GM23338 (cell line): ENCODE measurements at regions not wholly inside any gene's neighbourhood (a gene's known extent, or its start where the extent isn't known, plus 50 kb on each side); places are given as distances from the start of the nearest gene placed in this dataset.
"Not testable (repeated sequence)": the region's sequence is repeated elsewhere in the genome, so short reads cannot be mapped to it uniquely, and the experiment has no call there.

ENCODE experiments used
- ATAC-seq: fragments of 200-7000 bp; cut with Tn5 transposase; 3 replicates; pipeline ENCODE4 v1.9.1; 2020
- DNase-seq: peaks from one replicate; pipeline ENCODE4 v3.0.0-alpha.2; 2015; ENCODE audit warnings: low spot score
- H2AFZ ChIP-seq: fragments of 200-600 bp; sonication (generic); 2 replicates; pipeline ENCODE4 v1.8.0; 2016; ENCODE audit warnings: antibody characterized with exemption, mild to moderate bottlenecking, moderate library complexity
- H3F3A ChIP-seq: fragments of 200-600 bp; sonication (generic); replicated peaks from 2 replicates; pipeline ENCODE4 v1.8.0; 2017; ENCODE audit warnings: antibody characterized with exemption, mixed run types, low read depth
- H3K27ac ChIP-seq: fragments of 200-600 bp; sonication (generic); 2 replicates; pipeline ENCODE4 v1.6.1; 2016; ENCODE audit warnings: low read depth
- H3K27me3 ChIP-seq: fragments of 200-600 bp; sonication (generic); 2 replicates; pipeline ENCODE4 v1.8.0; 2016; ENCODE audit warnings: mild to moderate bottlenecking, mixed run types, moderate library complexity; ENCODE audit not compliant: insufficient read depth
- H3K36me3 ChIP-seq: fragments of 200-600 bp; sonication (generic); 2 replicates; pipeline ENCODE4 v1.8.0; 2016; ENCODE audit warnings: mild to moderate bottlenecking; ENCODE audit not compliant: insufficient read depth
- H3K4me1 ChIP-seq: fragments of 200-600 bp; sonication (generic); 2 replicates; pipeline ENCODE4 v1.8.0; 2016; ENCODE audit warnings: mild to moderate bottlenecking, moderate library complexity; ENCODE audit not compliant: insufficient read depth
- H3K4me2 ChIP-seq: fragments of 200-600 bp; sonication (generic); 2 replicates; pipeline ENCODE4 v1.7.1; 2017; ENCODE audit warnings: mixed run types
- H3K4me3 ChIP-seq: fragments of 200-600 bp; sonication (generic); 2 replicates; pipeline ENCODE4 v1.6.1; 2016; ENCODE audit warnings: mixed run types
- H3K79me2 ChIP-seq: fragments of 200-600 bp; sonication (generic); replicated peaks from 2 replicates; pipeline ENCODE4 v1.8.0; 2017; ENCODE audit warnings: mild to moderate bottlenecking; ENCODE audit not compliant: insufficient read depth
- H3K9me2 ChIP-seq: fragments of 200-600 bp; sonication (generic); 2 replicates; pipeline ENCODE4 v1.8.0; 2017; ENCODE audit not compliant: insufficient read depth
- H4K20me1 ChIP-seq: fragments of 200-600 bp; sonication (generic); replicated peaks from 2 replicates; pipeline ENCODE4 v1.8.0; 2017; ENCODE audit warnings: mild to moderate bottlenecking; ENCODE audit not compliant: insufficient read depth
- H3K27ac Mint-ChIP-seq: 2 replicates; pipeline ENCODE4 v1.8.0; 2020; ENCODE audit warnings: inconsistent platforms, mild to moderate bottlenecking, moderate library complexity, mixed read lengths
- H3K27me3 Mint-ChIP-seq: 3 replicates; pipeline ENCODE4 v1.8.0; 2022; ENCODE audit warnings: low read depth, mild to moderate bottlenecking, moderate library complexity, mixed read lengths, inconsistent platforms; ENCODE audit not compliant: insufficient read depth, poor library complexity
- H3K36me3 Mint-ChIP-seq: 3 replicates; pipeline ENCODE4 v1.8.0; 2021; ENCODE audit warnings: low read depth, mild to moderate bottlenecking, inconsistent platforms, moderate library complexity, mixed read lengths
- H3K4me1 Mint-ChIP-seq: 3 replicates; pipeline ENCODE4 v1.8.0; 2020; ENCODE audit warnings: mild to moderate bottlenecking, inconsistent platforms, mixed read lengths
- H3K4me3 Mint-ChIP-seq: 3 replicates; pipeline ENCODE4 v1.8.0; 2021; ENCODE audit warnings: moderate library complexity, mild to moderate bottlenecking, inconsistent platforms, mixed read lengths
- H3K9me3 Mint-ChIP-seq: 3 replicates; pipeline ENCODE4 v1.8.0; 2020; ENCODE audit warnings: moderate library complexity, mild to moderate bottlenecking, inconsistent platforms, mixed read lengths

DNA sequence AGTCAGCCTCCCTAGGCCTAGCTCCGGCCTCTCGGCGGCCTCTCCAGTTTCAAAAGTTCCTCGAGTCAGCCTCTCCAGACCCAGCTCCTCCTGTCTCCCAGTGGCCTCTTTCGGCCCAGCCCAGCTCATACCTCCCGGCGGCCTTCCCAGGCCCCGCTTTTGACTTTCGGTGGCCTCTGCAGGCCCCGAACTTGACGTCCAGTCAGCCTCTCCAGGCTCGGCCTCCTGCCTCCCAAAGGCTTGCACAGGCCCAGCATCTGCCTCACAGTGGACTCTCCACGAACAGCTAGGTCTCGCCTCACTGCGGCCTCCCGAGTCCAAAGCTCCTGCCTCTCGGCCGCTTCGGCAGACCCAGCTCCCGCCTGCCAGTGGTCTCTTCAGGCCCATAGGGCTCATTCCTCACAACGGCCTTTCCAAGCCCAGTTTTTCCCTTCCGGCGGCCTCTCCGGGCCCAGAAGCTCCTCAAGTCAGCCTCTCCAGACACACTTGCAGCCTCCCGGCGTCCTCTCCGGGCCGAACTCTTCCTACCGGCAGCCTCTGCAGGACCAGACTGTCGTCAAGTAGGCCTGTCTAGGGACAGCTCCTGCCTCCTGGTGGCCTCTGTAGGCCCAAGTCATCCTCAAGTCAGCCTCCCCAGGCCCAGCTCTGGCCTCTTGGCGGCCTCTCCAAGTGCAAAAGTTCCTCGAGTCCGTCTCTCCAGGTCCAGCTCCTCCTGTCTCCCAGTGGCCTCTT lies 249.9 kb upstream of the ZNF722 start:
- Mint-ChIP-seq H3K9me3 (peaks cover 43% of the 10 kb centered on the region), H3K36me3 (peaks cover 18% of the 10 kb centered on the region)
- not testable (repeated sequence) for H3K27me3 Mint-ChIP-seq, H3K27ac ChIP-seq, H3F3A ChIP-seq, H3K27me3 ChIP-seq, DNase-seq, H3K4me3 ChIP-seq, H3K79me2 ChIP-seq, H3K36me3 ChIP-seq, H3K9me2 ChIP-seq, H3K4me1 Mint-ChIP-seq, H3K4me3 Mint-ChIP-seq, H3K27ac Mint-ChIP-seq, ATAC-seq, H3K4me2 ChIP-seq, H2AFZ ChIP-seq, H3K4me1 ChIP-seq, H4K20me1 ChIP-seq

DNA sequence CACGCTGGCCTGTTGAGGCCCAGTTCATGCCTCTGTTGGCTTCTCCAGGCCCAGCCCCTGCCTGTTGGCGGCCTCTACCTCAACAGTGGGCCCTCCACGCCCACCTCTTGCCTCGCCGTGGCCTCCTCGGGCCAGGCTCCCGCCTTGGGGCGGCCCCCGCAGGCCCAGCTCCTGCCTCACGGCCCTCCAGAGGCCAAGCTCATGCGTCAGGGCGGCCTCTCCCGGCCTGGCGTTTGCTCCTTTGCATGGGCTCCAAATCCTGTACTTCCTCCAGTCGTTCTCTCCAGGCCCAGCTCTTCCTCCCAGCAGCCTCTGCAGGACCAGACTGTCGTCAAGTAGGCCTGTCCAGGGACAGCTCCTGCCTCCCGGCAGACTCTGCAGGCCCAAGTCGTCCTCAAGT lies 246.2 kb upstream of the ZNF722 start:
- not testable (repeated sequence) for H4K20me1 ChIP-seq, H3K27me3 Mint-ChIP-seq, H3K27ac ChIP-seq, ATAC-seq, H3K4me3 Mint-ChIP-seq, H3K79me2 ChIP-seq, H3K4me1 Mint-ChIP-seq, H3K36me3 ChIP-seq, H3K27me3 ChIP-seq, H3F3A ChIP-seq, H3K27ac Mint-ChIP-seq, H3K4me3 ChIP-seq, DNase-seq, H3K4me2 ChIP-seq, H3K9me2 ChIP-seq, H3K4me1 ChIP-seq, H2AFZ ChIP-seq
- H3K36me3 Mint-ChIP-seq = peaks cover 11% of the 10 kb centered on the region
- H3K9me3 Mint-ChIP-seq = peaks cover 17% of the 10 kb centered on the region

DNA sequence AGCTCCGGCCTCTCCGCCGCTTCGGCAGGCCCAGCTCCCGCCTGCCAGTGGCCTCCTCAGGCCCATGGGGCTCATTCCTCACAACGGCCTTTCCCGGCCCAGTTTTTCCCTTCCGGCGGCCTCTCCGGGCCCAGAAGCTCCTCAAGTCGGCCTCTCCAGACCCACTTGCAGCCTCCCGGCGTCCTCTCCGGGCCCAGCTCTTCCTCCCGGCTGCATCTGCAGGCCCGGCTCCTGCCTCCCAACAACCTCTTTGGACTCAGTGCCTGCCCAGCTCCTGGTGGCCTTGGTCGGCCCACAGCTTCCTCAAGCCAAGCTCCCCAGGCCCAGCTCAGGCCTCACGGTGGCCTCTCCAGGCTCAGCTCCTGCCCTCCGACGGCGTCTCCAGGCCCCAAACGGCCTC lies 245.5 kb upstream of the ZNF722 start:
- not testable (repeated sequence) for H3K27ac Mint-ChIP-seq, H4K20me1 ChIP-seq, H2AFZ ChIP-seq, ATAC-seq, H3K79me2 ChIP-seq, H3K4me3 Mint-ChIP-seq, H3F3A ChIP-seq, H3K9me2 ChIP-seq, H3K27me3 Mint-ChIP-seq, H3K27me3 ChIP-seq, H3K4me3 ChIP-seq, H3K4me2 ChIP-seq, H3K4me1 ChIP-seq, DNase-seq, H3K9me3 Mint-ChIP-seq, H3K36me3 Mint-ChIP-seq, H3K4me1 Mint-ChIP-seq, H3K36me3 ChIP-seq, H3K27ac ChIP-seq

DNA sequence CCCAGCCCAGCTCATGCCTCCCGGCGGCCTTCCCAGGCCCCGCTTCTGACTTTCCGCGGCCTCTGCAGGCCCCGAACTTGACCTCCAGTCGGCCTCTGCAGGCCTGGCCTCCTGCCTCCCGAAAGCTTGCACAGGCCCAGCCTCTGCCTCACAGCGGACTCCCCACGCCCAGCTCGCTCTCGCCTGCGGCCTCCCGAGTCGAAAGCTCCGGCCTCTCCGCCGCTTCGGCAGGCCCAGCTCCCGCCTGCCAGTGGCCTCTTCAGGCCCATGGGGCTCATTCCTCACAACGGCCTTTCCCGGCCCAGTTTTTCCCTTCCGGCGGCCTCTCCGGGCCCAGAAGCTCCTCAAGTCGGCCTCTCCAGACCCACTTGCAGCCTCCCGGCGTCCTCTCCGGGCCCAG lies 238.4 kb upstream of the ZNF722 start:
- not testable (repeated sequence) for H3K27me3 Mint-ChIP-seq, H3K4me3 ChIP-seq, DNase-seq, H3K27ac Mint-ChIP-seq, H3K4me1 Mint-ChIP-seq, H3K79me2 ChIP-seq, H3F3A ChIP-seq, H3K4me3 Mint-ChIP-seq, H3K27ac ChIP-seq, H3K4me1 ChIP-seq, H3K9me3 Mint-ChIP-seq, H3K27me3 ChIP-seq, H3K4me2 ChIP-seq, H3K9me2 ChIP-seq, H4K20me1 ChIP-seq, H3K36me3 Mint-ChIP-seq, H2AFZ ChIP-seq, ATAC-seq, H3K36me3 ChIP-seq

DNA sequence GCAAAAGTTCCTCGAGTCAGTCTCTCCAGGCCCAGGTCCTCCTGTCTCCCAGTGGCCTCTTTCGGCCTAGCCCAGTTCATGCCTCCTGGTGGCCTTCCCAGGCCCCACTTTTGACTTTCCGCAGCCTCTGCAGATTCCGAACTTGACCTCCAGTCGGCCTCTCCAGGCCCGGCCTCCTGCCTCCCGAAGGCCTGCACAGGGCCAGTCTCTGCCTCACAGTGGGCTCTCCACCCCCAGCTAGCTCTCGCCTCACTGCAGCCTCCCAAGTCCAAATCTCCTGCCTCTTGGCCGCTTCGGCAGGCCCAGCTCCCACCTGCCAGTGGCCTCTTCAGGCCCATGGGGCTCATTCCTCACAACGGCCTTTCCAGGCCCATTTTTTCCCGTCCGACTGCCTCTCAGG lies 233.1 kb upstream of the ZNF722 start:
- H2AFZ ChIP-seq, H3K9me2 ChIP-seq, H3K4me3 ChIP-seq, DNase-seq, H3K27me3 Mint-ChIP-seq, ATAC-seq, H4K20me1 ChIP-seq, H3K4me1 ChIP-seq, H3K4me1 Mint-ChIP-seq, H3F3A ChIP-seq, H3K4me2 ChIP-seq, H3K36me3 ChIP-seq, H3K27me3 ChIP-seq, H3K4me3 Mint-ChIP-seq, H3K27ac ChIP-seq, H3K79me2 ChIP-seq, H3K27ac Mint-ChIP-seq: not testable (repeated sequence)
- H3K36me3 Mint-ChIP-seq = peaks cover 13% of the 10 kb centered on the region
- H3K9me3 Mint-ChIP-seq = peaks cover 37% of the 10 kb centered on the region

DNA sequence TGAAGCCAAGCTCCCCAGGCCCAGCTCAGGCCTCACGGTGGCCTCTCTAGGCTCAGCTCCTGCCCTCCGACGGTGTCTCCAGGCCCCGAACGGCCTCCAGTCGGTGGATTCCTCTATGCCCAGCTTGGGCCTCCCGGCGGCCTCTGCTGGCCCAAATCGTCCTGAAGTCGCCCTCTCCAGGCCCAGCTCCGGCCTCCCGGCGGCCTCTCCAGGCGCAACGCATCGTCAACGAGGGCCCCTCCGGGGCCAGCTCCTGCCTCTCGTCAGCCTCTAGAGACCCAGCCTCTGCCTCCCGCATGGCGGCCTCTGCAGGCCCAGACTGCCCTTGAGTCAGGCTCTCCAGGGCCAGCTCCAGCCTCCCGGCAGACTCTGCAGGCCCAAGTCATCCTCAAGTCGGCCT lies 232.5 kb upstream of the ZNF722 start:
- H3K79me2 ChIP-seq, H3K27ac Mint-ChIP-seq, H4K20me1 ChIP-seq, H3K4me1 Mint-ChIP-seq, H3F3A ChIP-seq, H3K27me3 Mint-ChIP-seq, DNase-seq, H3K4me3 ChIP-seq, H3K4me3 Mint-ChIP-seq, H3K27me3 ChIP-seq, H3K4me1 ChIP-seq, H3K36me3 ChIP-seq, ATAC-seq, H3K4me2 ChIP-seq, H3K27ac ChIP-seq, H3K9me2 ChIP-seq, H2AFZ ChIP-seq: not testable (repeated sequence)
- peaks cover 37% of the 10 kb centered on the region for H3K9me3 Mint-ChIP-seq
- peaks cover 13% of the 10 kb centered on the region for H3K36me3 Mint-ChIP-seq

DNA sequence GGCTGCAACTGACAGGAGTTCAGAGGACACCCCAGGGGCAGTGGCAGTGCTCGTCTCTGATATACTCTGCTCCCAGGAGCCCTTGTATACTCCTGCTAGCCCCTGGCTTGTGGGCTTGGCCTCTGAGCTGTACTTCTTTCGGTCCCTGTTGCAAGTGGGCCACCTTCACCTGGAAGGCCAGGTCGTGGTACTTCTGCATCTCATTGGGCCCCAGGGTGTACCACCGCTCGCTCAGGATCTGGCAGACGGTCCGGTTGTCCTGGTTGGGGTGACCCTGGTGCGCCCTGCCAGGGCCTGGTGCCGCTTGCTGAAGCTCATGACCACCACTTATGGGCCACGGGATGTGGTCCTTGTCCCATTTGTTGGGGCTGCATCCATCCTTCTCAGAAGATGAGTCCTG lies 228.5 kb upstream of the ZNF722 start:
- Mint-ChIP-seq H3K9me3 (peaks cover 60% of the 10 kb centered on the region), H3K36me3 (peaks cover 20% of the 10 kb centered on the region)
- H3K27me3 ChIP-seq, H3K4me1 ChIP-seq, H3F3A ChIP-seq, H3K27ac ChIP-seq, H3K79me2 ChIP-seq, H3K4me1 Mint-ChIP-seq, H4K20me1 ChIP-seq, H3K4me3 Mint-ChIP-seq, H3K4me3 ChIP-seq, H3K4me2 ChIP-seq, H3K9me2 ChIP-seq, DNase-seq, H3K27me3 Mint-ChIP-seq, H3K36me3 ChIP-seq, H3K27ac Mint-ChIP-seq, H2AFZ ChIP-seq, ATAC-seq: not testable (repeated sequence)
